Thyroid gland (tissue), 4 donors: ENCODE measurements at regions not wholly inside any gene's neighbourhood (a gene's known extent, or its start where the extent isn't known, plus 50 kb on each side); places are given as distances from the start of the nearest gene placed in this dataset.

Experiments
- DNase-seq, 2 donors: peaks; one replicate each; pipeline ENCODE4 v3.0.0-alpha.2; 2019
- H3K27ac ChIP-seq, 3 donors: fragments of 200-600 bp; sonication (generic); 1 replicate in 2 of 3; 2 replicates in 1 of 3; pipeline ENCODE4 v1.5.1; 2016 to 2019; ENCODE audit warnings: mild to moderate bottlenecking in 1 of 3, moderate library complexity in 1 of 3
- H3K27me3 ChIP-seq: fragments of 200-600 bp; sonication (generic); one replicate; pipeline ENCODE4 v1.5.1; 2019
- H3K36me3 ChIP-seq, 2 donors: fragments of 200-600 bp; sonication (generic); one replicate each; pipeline ENCODE4 v1.5.1; 2016 to 2019
- H3K4me1 ChIP-seq, 2 donors: fragments of 200-600 bp; sonication (generic); one replicate each; pipeline ENCODE4 v1.5.1; 2017 to 2019
- H3K4me3 ChIP-seq, 3 donors: fragments of 200-600 bp; sonication (generic); replicated peaks in 1 of 3; 1 replicate in 2 of 3; 2 replicates in 1 of 3; pipeline ENCODE4 v1.5.1; 2016; ENCODE audit warnings: mild to moderate bottlenecking in 1 of 3
- H3K9me3 ChIP-seq: fragments of 200-600 bp; sonication (generic); one replicate; pipeline ENCODE4 v1.5.1; 2017
- CTCF ChIP-seq, 6 experiments: fragments of 200-600 bp in 3 of 6; fragments of 450-650 bp in 3 of 6; sonication (generic) in 3 of 6; IDR thresholded peaks; one replicate each; pipeline ENCODE4 v1.5.1; 2016 to 2019; ENCODE audit warnings: antibody characterized with exemption in 6 of 6, mild to moderate bottlenecking in 2 of 6, inconsistent platforms in 1 of 6, moderate library complexity in 1 of 6
- POLR2A ChIP-seq, 2 donors: fragments of 450-650 bp; IDR thresholded peaks; one replicate each; pipeline ENCODE4 v1.6.1; 2017; ENCODE audit warnings: antibody characterized with exemption in 2 of 2, mild to moderate bottlenecking in 2 of 2, moderate library complexity in 1 of 2
- WGBS, 2 donors: methylation state at CpG; one replicate each; pipeline ENCODE4 v1.1.5; 2017; 5-methylcytosine and 5-hydroxymethylcytosine counted together
- intact Hi-C: fragments of 100-400 bp; cut with DNase I; formaldehyde crosslinking; loops from one replicate; pipeline ENCODE4 v1.15.1; 2023

- no peak overlapping the region for H3K27ac ChIP-seq
- no peak for DNase-seq
- no peaks in the 10 kb centered on the region for H3K9me3 ChIP-seq
- no peak overlapping the region for H3K4me3 ChIP-seq
- intact Hi-C loops = no loop called here
- no peaks in the 10 kb centered on the region for H3K27me3 ChIP-seq
- TF ChIP-seq CTCF (IDR thresholded peaks at IDR 0.05) (no peak), POLR2A (IDR thresholded peaks at IDR 0.05) (no peak)
- no peaks in the 10 kb centered on the region for H3K4me1 ChIP-seq
- H3K36me3 ChIP-seq = no peaks in the 10 kb centered on the region
Measured at GRCh38 chr9:103537426-103537825, 542.3 kb downstream of the CYLC2 start.

- DNase-seq = no peak
- no peak overlapping the region for H3K27ac ChIP-seq
- no peaks in the 10 kb centered on the region for H3K27me3 ChIP-seq
- H3K4me1 ChIP-seq = no peaks in the 10 kb centered on the region
- intact Hi-C loops = no loop called here
- H3K4me3 ChIP-seq = no peak overlapping the region
- no peak for TF ChIP-seq POLR2A (IDR thresholded peaks at IDR 0.05)
- TF ChIP-seq CTCF (IDR thresholded peaks at IDR 0.05) = no peak
- no peaks in the 10 kb centered on the region for H3K36me3 ChIP-seq
- no peaks in the 10 kb centered on the region for H3K9me3 ChIP-seq
- 86 to 91% methylated on average over 2 of the region's 2 CpGs for WGBS, 2 donors
Measured at GRCh38 chr9:103545260-103545659, 548.8 kb upstream of the SMC2 start.

- H3K4me3 ChIP-seq = no peak overlapping the region
- no peaks in the 10 kb centered on the region for H3K27me3 ChIP-seq
- 80 to 87% methylated on average over 1 of the region's 1 CpG for WGBS, 2 donors
- TF ChIP-seq CTCF (IDR thresholded peaks at IDR 0.05) (no peak), POLR2A (IDR thresholded peaks at IDR 0.05) (no peak)
- H3K27ac ChIP-seq = no peak overlapping the region
- no peaks in the 10 kb centered on the region for H3K36me3 ChIP-seq
- DNase-seq = no peak
- intact Hi-C loops = no loop called here
- H3K4me1 ChIP-seq = no peaks in the 10 kb centered on the region
- no peaks in the 10 kb centered on the region for H3K9me3 ChIP-seq
Measured at GRCh38 chr9:103552712-103553111, 541.4 kb upstream of the SMC2 start.

- Histone ChIP-seq H3K4me1 (no peaks in the 10 kb centered on the region), H3K27ac (no peak overlapping the region), H3K36me3 (no peaks in the 10 kb centered on the region), H3K9me3 (no peaks in the 10 kb centered on the region), H3K27me3 (no peaks in the 10 kb centered on the region), H3K4me3 (no peak overlapping the region)
- TF ChIP-seq CTCF (IDR thresholded peaks at IDR 0.05) (no peak), POLR2A (IDR thresholded peaks at IDR 0.05) (no peak)
- intact Hi-C loops = no loop called here
- DNase-seq = no peak
Measured at GRCh38 chr9:103574056-103574455, 520.1 kb upstream of the SMC2 start.

- 87 to 89% methylated on average over 6 of the region's 6 CpGs for WGBS, 2 donors
- Histone ChIP-seq H3K4me3 (no peak overlapping the region), H3K4me1 (no peaks in the 10 kb centered on the region), H3K36me3 (no peaks in the 10 kb centered on the region), H3K9me3 (no peaks in the 10 kb centered on the region), H3K27ac (no peak overlapping the region), H3K27me3 (no peaks in the 10 kb centered on the region)
- no peak for DNase-seq
- intact Hi-C loops = no loop called here
- TF ChIP-seq POLR2A (IDR thresholded peaks at IDR 0.05) (no peak), CTCF (IDR thresholded peaks at IDR 0.05) (no peak)
Measured at GRCh38 chr9:103586721-103587120, 507.4 kb upstream of the SMC2 start.
